ELR (cell line): ENCODE measurements at regions not wholly inside any gene's neighbourhood (a gene's known extent, or its start where the extent isn't known, plus 50 kb on each side); places are given as distances from the start of the nearest gene placed in this dataset.

ENCODE experiments used
- DNase-seq: peaks from one replicate; pipeline ENCODE4 v3.0.0-alpha.2; 2015; ENCODE audit warnings: low read depth

DNA sequence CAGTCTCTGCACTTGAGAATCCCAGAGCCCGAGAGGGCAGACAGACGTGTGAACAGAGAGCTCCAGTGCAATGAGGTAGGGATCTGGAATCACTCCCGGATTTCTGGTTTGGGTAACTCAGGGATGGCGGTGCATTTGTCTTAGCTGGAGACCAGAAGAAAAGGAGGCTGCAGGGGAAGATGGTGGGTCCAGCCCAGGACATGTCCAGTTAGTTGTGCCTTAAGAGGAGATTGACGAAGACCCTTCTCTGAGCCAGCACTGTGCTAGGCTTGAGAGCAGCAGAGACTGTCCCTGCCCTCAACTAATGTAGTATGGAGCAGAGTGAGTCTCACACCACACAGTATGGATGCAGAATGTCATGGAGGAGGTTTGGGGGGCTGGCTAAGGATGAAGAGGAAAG lies 150.6 kb upstream of the COPS8 start:
- DNase-seq = no peak

GRCh38 chr2:236935631-236936445 lies 149.9 kb upstream of the COPS8 start:
- no peak for DNase-seq

- no peak for DNase-seq
Observed at GRCh38 chr2:236936446-236936940, 149.2 kb upstream of the COPS8 start.

- no peak for DNase-seq
Observed at GRCh38 chr2:236938126-236938525, 147.6 kb upstream of the COPS8 start.

- no peak for DNase-seq
Observed at GRCh38 chr2:236939271-236939670, 146.4 kb upstream of the COPS8 start.

GRCh38 chr2:236939721-236940231 lies 145.9 kb upstream of the COPS8 start:
- DNase-seq = no peak

GRCh38 chr2:236940497-236940896 lies 145.2 kb upstream of the COPS8 start:
- DNase-seq = no peak

GRCh38 chr2:236940916-236941520 lies 144.7 kb upstream of the COPS8 start:
- no peak for DNase-seq

GRCh38 chr2:236941551-236941950 lies 144.1 kb upstream of the COPS8 start:
- DNase-seq = no peak

GRCh38 chr2:236942554-236942953 lies 143.1 kb upstream of the COPS8 start:
- no peak for DNase-seq

DNA sequence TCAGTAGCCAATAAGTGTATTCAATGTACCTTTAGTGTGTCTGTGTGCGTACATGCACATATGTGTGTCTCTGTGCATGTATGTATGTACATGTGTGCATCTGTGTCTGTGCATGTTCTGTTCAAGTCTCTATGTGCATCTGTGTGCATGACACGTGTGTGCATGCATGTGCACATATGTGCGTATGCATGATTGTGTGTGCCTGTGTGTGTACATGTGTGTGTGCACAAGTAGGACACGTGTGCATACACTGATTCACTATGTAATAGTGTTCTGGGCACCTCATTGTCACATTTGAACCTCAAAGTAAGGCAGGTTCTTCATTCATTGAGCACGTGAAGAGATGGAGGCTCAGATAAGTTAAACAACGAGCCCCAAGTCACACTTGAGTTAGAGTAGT lies 142.6 kb upstream of the COPS8 start:
- no peak for DNase-seq

- DNase-seq = no peak
Observed at GRCh38 chr2:236943841-236944513, 141.7 kb upstream of the COPS8 start.

GRCh38 chr2:236944561-236944960 lies 141.1 kb upstream of the COPS8 start:
- DNase-seq = no peak

DNA sequence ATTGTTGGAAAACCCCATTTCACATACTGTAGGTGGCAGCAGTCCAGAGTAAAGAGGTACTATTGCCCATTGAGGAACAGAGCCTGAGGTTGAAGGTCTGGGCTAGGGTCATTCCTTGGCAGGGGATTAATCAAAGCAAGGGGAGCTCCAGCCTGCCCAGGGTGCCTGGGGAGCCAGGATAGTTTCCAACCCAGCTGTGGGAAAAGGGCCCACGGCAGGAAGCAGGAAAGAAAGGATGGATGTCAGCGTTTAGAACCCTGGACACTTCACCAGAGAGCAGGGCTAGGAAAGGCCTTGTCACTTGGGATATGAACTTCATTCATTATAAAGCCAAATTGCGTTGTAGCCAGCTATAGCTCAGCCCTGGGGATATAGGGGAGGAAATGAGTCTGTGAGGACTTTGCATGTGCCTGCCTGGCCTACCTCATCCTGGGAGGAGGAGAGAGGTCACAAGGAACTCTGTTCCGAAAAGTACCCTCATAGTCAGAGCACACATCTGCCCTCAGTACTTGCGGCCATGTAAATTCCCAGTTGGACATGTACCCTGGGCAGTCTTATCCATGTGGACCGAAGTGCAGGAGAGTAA lies 140.2 kb upstream of the COPS8 start:
- no peak for DNase-seq

GRCh38 chr2:236946871-236947270 lies 138.8 kb upstream of the COPS8 start:
- DNase-seq = no peak

DNA sequence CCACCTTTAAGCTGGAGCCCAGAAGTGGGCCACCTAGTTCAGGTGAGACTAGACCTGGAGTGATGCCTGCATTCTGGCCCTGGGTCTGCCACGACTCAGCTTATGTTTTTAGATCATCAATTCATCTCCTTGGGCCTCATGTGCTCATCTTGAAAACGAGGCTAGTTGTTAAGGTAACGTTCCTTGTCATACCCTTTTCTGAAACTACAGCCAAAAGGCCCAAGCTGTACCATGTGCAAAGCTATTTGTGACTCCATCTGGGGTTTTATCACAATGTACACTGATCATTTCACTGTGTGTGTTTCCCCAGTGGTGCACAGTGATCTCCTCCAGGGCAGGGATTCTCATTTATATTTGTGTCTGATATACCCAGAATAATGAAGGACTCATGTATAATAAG lies 138.4 kb upstream of the COPS8 start:
- no peak for DNase-seq

DNA sequence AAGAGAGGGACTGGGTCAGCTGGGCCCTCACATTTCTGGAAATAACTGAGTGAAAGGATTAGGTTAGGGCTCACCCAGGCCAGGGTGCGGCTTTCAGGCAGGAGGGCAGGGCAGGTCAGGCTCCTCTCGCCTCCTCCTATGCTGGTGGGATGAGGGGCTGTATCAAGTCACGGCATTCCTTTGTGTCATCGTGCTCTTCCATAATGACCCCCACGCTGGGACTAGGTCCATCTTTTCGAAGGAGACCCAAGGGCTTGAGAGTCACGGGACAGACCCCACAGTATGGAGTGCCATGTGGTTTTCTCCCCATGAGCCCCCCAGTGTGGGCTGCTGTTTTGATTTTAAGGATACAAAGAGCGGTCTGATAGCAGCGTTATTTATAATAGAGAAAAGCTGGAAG lies 137.8 kb upstream of the COPS8 start:
- DNase-seq = no peak

- DNase-seq = no peak
Observed at GRCh38 chr2:236949089-236949905, 136.4 kb upstream of the COPS8 start.

DNA sequence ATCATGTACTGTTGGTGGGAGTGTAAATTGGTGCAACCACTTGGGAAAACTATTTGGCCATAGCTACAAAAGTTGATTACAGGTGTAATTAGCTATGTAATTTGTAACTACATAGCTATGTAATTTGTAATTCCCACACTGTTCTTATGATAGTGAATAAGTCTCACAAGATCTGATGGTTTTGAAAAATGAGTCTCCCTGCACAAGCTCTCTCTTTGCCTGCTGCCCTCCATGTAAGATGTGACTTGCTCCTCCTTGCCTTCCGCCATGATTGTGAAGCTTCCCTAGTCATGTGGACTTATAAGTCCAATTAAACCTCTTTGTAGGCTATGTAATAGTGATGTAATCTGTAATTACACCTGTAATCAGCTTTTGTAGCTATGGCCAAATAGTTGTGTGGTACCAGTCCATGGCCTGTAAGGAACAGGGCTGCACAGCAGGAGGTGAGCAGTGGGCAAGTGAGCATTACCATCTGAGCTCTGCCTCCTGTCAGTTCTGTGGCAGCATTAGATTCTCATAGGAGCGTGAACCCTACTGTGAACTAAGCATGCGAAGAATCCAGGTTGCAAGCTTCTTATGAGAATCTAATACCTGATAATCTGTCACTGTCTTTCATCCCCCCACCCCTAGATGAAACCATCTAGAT lies 133.7 kb upstream of the COPS8 start:
- no peak for DNase-seq

- DNase-seq = no peak
Observed at GRCh38 chr2:236954641-236955040, 131.0 kb upstream of the COPS8 start.

DNA sequence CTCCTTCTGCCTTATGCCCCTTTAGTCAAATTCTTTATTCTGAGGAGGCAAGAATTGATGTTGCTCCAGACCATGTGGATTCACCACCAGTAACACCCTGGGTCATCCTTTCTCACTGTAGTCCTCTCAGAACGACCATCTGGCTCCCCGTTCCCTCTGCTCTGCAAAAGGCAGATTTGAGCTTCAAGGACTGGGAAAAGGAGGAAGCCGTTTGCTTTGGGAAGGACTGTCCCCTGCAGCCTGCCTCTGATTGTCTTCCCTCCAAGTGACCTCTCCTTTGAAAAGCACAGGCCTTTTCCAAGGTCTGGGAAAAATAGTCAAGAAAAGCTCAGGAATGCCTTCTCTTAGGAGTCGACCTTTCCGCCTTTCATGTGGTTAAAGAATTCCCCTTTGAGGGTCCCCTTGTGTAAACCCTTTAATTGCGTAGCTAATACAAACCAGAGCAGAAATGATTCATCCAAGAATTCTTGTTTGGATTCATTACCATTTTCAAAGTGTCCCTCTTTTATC lies 130.1 kb upstream of the COPS8 start:
- no peak for DNase-seq
